H1 (cell line): ENCODE measurements at regions not wholly inside any gene's neighbourhood (a gene's known extent, or its start where the extent isn't known, plus 50 kb on each side); places are given as distances from the start of the nearest gene placed in this dataset.

ENCODE experiments used
- CTCF ChIP-seq, 3 experiments: IDR thresholded peaks; 1 replicate in 2 of 3; 2 replicates in 1 of 3; pipeline versions ENCODE4 v1.5.1 to v1.6.1; 2011; ENCODE audit warnings: low read length in 3 of 3, mild to moderate bottlenecking in 3 of 3, inconsistent platforms in 2 of 3, low read depth in 1 of 3, moderate library complexity in 1 of 3; ENCODE audit not compliant: insufficient read depth in 1 of 3; ENCODE audit errors: control extremely low read depth in 1 of 3

DNA sequence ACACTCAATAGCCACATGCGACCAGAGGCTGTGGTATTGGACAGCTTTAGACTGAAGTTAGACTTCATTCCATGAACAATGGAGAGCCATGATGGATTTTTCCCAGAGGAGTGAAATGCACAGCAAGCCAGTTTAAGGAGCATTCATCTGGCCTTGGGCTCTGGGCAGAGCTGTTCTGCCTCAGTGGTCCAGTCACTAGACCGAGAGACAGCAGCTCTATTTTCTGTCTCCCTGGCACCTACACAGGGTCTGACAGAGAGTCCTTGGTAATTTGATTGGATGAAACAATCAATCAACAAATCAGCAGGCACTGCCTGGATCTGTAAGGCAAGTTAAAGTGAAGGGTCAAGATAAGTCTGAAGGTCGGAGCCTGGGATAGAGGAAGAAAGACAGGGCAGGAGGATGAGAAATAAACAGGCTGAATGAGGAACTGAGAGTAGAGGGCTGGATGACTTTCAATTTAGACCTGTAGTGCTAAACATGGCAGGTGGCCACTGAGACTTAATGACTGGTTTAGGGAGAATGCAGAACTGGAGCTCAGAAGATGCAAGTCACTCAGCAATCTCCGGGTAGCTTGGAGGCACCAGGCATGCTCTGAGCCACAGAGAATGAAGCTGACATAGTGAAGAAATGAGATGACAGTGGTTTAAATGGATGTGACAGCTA lies 98.5 kb upstream of the SLC25A36 start (continued):
- TF ChIP-seq CTCF (IDR thresholded peaks at IDR 0.05; ENCODE audit: control extremely low read depth in 1 of 3, insufficient read depth in 1 of 3, low read depth in 1 of 3, low read length in 3 of 3): no peak
